Head of caudate nucleus (tissue), 42 donors: ENCODE measurements at regions not wholly inside any gene's neighbourhood (a gene's known extent, or its start where the extent isn't known, plus 50 kb on each side); places are given as distances from the start of the nearest gene placed in this dataset.
"Not testable (repeated sequence)": the region's sequence is repeated elsewhere in the genome, so short reads cannot be mapped to it uniquely, and the experiment has no call there.

Experiments used
- DNase-seq, 42 donors: peaks; one replicate each; pipeline versions ENCODE4 v3.0.0 to v3.0.0-alpha.2; 2020 to 2021; ENCODE audit warnings: mixed read lengths in 7 of 42
- intact Hi-C: fragments of 100-400 bp; cut with DNase I; formaldehyde crosslinking; loops from one replicate; pipeline ENCODE4 v1.15.0; 2022

DNA sequence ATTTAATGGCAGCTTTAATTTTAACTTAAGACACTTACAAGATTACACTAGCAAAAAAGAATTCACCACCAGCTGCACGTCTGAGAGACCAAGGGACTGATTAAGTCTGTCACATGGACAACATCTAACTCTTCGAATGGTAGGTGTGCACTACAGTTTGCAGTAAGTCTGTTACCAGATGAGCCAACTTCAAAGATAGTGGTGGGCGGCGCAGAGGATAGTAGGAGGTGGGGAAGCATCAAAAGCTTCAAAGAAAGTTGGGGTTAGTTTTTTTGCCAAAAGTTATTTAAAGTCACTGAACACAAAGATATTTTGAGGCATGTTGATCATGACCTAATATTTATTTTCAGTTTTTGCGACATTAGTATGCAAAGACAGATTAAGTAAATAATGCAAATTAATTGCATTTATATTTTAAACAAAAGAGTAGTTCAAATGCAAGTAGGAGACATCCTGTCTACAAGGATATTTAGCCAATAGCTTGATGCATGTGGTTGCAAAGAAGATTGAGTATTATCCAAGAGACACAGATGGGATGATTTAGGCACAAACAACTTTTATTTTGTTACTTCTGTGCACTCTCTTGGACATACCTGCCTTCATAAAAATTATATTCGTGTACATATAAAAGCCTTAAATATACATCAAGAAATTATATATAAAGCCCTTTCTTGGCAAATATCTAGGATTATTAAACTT, 327.7 kb downstream of the BMP4 start:
- intact Hi-C loops: no loop called here
- peak in 6 of 42 donors; percentile 9 to 44 (median 19) for DNase-seq

DNA sequence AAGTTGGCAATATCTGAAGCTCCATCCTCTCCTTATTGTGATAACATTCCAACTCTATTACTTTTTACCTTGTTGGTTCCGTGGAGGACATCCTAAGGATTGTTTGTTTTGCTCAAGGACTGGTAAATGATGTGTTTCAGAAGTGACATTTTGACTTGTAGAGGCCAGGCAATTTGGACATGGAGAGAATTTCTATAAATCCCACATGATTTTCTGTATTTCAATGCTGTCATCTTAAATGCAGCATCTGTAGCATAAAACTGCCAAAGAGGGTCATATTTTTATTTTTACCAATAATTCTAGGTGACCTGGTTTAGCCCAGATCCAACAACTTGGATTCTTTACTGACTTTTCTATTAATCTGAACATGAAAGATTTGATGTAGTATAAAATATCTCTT, 328.4 kb downstream of the BMP4 start:
- DNase-seq: no peak
- intact Hi-C loops: no loop called here

DNA sequence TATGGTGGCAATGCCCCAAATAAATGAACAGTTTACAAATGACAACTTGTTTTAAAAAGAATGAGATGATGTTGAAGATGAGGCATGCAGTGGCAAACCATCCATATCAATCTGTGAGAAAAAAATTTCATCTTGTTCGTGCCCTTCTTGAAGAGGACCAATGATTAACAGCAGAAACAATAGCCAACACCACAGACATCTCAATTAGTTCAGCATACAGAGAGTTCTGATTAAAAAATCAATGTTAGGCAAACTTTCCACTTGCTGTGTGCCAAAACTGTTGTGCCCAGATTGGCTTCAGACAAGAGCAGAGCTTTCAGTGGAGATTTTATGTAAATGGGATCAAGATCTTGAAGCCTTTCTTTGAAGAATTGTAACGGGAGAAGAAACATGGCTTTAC, 329.9 kb downstream of the BMP4 start:
- no peak for DNase-seq
- intact Hi-C loops: no loop called here

DNA sequence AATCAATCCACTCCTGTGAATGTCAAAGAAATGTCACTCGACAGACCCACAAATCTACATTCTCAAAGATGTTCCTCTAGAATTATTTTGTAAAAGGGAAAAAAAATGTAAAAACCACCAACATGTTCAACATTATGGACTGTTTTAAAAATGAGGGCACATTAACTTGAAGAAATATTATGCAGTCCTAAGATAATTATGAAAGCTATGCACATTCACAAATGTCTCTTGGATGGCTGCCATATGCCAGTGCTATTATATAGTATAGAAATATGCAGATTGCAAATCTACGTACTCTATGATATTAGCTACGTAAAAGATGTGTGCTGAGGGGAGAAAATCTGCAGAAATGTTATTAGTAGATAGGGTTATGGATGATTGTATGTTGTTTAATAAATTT, 334.2 kb downstream of the BMP4 start:
- intact Hi-C loops: no loop called here
- no peak for DNase-seq

DNA sequence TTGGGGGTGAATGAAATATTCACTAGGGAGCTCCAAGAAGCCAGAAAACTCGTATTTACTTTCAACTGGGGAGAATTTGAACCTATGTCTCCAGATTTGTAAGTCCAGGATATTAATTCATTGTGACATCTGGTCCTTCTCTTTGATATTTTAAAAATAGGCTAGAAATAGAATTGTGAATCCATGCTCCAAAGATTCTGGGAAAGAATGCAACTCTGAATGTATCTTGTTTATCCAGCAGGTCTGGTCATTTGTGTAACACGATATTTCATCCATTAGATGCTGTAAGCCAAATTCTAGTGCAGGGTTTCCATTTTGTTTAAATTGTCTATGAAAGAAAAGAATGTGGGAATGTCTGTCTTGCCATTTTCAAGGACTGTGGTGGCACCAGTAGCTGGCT, 334.7 kb downstream of the BMP4 start:
- DNase-seq: no peak
- intact Hi-C loops: no loop called here

DNA sequence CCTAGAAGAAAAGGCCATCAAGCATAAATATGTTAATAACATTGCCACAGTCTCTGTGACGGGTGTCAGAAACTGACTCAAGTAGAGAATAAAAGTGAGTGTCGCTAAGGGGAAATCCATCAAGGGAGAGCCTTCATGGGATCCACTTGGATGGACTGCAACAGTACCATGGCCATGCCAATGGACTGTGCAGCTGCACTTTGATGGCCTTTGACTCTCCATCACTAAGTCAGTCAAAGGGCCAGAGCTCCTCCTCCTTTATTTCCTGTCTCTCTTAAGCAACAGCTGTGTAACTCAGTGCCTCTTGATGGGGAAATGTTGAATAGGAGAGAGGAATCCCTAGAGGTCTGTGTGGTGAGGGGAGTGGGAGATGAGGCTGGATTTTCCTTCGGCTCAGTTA, 335.2 kb downstream of the BMP4 start:
- intact Hi-C loops: no loop called here
- no peak for DNase-seq

DNA sequence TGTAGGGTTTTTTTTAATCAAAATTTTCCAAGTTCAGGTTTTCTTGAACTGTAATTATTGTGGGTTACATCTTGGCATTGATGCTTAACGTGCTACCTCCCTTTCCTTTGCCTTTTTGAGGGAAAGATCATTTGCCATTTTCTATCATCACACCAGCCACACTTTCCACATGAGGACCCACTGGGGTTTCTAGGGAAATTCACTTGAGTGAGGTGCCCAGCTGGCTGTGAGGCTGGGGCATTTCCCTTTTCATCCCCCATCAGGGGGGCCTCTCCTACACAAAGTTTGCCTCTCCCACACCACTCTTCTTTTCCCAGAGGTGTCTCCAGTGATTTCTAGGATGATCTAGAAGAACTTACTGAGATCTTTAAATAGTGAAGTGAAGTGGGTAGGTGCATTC, 335.7 kb downstream of the BMP4 start:
- DNase-seq: no peak
- intact Hi-C loops: no loop called here

DNA sequence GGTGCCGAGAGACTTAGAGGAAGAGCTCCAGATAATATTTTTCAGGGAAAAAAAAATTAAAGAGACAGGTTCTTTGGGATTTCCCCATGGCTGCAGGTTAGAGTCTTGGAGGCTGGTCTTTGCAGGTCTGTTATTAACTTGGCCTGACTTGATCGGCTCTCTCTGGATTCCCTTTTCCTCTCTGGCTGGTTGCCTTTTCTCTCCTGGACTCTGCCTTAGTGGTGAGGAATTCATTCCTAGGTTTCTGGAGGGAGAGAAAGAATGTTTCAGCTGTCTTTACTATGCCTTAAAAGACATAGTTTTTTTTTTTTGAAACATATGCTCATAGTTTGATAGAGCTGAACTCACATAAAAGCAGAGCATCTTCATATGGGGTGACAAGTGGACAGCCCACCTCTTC, 336.3 kb downstream of the BMP4 start:
- DNase-seq: no peak
- intact Hi-C loops: no loop called here

DNA sequence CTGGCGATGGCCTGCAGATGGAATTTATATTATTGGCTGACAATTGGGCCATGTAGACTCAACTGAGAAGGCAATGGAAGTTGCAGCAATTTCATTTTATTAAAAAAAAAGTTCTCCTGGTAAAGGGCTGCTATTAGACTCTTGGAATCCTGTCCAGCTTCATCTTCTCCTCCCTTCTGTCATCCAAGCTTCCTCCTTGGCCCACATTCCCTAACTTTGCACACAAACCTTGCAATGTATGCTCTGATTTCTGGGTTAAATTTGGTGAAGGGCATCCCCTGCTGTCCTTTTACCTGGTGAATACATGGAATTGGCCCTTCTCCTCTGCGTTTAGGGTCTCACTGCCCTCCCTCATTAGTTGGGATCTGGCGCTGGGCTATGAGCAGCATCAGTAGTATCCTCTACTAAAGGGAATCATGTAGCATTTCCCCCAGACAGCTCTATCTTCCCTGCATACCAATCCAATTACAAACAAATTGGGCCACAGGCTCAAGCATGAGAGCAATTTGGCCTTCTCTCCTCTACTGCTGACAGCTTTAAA, 336.9 kb downstream of the BMP4 start:
- intact Hi-C loops: no loop called here
- DNase-seq: no peak

DNA sequence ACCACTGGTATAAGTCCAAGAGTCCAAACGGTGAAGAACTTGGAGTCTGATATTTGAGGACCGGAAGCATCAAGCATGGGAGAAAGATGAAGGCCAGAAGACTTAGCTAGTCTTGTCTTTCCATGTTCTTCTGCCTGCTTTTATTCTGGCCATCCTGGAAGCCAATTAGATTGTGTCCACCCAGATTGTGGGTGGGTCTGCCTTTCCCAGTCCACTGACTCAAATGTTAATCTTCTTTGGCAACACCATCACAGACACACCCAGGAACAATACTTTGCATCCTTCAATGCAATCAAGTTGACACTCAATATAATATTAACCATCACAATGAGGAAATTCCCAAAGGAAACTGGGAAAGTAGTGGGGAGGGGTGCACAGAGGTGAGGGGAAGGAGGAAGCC, 340.1 kb downstream of the BMP4 start:
- intact Hi-C loops, DNase-seq: not testable (repeated sequence)

DNA sequence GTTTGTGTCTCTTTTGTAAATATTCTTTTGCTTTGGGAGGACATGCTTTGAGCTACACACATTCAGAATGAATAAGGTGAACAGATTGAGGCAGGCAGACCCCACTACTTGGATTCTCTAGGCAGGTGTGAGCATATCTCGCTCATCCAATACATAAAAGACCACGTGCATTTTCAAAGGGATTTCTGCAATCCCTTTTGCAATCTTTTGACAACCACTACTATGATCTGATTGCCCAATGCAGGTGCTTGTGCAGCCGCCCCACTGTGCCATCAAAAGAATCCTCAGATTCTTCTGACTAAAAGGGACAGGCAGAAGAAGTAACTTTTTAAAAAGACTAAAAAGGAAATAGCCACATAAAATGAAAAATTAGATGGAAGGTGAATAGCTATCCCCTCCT, 341.4 kb downstream of the BMP4 start:
- intact Hi-C loops: no loop called here
- no peak for DNase-seq

DNA sequence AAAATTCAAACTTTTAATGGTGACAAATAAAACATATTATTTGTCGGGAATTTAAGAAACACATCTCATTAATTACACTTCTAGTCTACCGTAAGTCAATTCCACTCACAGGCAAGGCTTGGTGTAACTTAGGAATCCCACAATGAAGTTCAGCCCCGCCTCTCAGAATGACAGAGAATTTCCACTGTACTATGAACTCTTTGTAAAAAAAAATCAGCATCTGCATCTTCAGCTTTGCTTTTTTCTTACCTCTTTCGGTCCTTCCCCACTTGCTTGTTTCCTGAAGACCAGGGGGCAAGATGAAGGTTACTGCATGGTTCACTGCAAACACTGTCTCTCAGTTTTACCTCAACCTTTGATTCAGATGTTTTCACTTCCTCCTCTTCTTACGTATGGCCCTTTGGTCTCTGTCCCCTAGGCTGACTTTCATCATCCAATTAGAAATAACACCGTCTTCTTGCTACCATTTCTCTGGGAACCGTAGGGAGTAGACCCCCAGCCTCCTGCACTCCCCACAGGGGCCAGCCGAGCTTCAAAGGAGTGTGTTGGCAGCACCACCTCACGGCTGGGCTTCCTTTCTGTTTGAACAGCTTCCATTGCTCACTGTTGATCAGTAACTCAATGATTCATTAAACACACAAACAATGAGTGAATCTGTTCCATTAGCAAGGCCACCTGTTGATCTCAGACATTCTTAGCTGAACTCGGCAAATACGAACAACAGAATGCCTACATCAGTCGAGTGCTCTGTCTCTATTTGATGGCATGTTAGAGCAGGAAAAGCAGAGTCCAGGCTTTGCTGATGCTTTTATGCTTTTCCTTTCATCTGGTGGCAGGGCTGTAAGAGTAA, 343.0 kb downstream of the BMP4 start:
- intact Hi-C loops: no loop called here
- DNase-seq: peak in 3 of 42 donors; percentile 1 to 4 (median 3)

DNA sequence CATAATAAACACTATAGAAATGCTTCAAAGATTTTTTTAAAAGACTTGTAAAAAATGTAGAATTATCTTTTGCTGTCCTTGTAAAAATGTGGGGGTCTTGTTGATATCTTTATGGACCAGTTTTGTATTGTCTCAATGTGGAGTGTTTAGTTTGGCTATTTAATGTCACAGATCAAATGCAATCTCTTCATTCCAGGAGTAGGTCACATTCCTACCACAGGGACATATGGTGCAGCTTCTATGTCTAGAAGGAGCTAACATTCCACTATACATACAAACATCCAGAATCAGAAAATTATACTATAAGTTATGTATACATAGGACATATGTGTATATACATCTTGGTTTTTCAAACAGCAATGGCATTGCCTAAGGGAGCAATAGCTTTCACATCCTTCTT, 345.7 kb downstream of the BMP4 start:
- intact Hi-C loops: no loop called here
- DNase-seq: no peak

DNA sequence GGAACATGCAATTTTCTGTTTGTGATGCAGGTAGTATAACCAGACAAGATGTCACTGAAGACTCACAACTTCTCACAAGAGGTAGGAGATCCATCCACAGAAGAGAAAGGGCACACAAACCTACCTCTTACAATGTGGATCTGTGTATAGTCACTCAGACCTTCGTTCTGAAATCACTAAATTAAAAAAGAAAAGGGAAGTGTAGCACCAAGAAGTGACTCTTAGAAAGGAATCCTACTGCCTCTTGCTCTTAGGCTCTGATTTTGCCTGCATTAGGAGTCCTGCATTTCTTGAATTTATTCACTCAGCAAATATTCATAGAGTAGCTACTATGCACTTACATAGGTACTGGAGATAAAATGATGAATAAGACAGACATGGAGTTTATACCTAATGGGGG, 347.6 kb downstream of the BMP4 start:
- intact Hi-C loops: no loop called here
- DNase-seq: no peak

DNA sequence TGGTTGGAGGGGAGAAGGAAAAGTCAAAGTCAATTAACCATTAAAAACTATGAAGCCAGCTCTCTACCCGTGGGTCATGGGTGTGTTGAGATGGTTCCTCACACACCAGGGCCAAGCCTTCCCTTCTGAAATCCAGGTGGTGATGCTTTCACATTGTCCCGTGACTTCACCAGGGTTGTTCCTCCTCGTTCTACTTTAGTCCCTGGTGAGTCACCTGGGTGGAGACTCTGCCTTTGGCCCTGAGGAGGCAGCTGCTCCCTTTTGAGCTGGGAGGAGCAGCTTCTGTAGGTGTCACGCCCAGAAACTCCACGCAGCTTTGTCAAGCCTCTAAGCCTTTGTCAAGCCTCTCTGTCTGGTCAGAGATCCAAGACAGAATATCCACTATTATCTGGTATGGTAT, 348.3 kb downstream of the BMP4 start:
- no peak for DNase-seq
- intact Hi-C loops: no loop called here

DNA sequence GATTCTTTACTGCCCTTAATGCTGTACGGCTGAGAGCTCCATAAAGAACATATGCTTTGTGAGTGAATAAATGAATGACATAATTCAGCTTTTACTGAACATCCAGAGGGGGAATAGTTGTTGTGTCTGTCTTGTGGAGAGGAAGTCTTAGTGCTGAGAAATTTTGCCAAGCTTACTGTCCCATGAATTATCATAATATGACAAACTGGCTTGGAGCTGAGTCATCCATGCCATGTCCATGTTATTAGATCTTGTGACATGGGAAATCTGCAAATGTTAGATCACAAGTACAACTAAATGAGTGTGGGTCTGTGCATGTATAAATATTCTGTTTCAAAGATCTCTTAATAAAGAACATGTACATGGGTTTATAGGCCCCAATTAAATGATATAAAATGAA, 350.4 kb downstream of the BMP4 start:
- intact Hi-C loops: no loop called here

DNA sequence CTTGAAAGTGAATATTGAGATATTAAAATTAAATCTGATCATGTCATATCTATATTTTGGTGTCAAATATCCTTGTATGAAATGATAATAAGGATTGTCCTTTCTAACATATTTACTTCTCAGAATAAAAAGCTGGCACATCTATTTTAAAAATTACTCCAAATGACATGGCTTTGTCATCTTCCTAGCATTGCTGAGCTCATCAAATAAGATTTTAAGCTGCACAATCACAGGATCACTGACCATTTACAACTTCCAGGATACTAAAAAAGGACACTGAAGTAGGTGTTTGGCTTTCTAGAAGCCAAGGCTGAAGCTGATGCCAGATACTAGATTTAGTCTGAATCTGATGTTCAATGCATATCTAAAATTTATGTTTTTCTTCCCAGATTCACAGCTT, 351.1 kb downstream of the BMP4 start:
- intact Hi-C loops: no loop called here
- DNase-seq: no peak

More for the DNA sequence above, 350.4 kb downstream of the BMP4 start:
- DNase-seq: no peak

DNA sequence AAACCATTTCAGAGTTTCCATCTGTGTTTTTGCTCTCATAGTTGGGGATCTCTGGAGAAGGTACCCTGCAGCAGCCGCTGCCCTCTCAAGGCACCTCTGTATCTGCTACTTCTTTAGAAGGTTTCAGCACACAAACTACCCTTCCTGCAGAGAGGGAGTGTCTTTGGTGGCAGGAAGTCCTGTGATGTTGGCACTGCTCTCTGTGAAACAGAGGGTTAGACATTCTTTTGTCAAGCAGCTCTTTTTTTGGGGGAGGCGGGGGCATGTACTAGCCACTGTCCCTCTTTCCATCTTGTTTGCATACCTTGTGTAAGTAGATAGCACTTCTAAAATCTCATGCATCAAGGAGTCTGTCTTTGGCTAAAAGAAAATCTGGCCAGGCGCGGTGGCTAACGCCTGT, 352.6 kb downstream of the BMP4 start:
- no peak for DNase-seq
- intact Hi-C loops: no loop called here

DNA sequence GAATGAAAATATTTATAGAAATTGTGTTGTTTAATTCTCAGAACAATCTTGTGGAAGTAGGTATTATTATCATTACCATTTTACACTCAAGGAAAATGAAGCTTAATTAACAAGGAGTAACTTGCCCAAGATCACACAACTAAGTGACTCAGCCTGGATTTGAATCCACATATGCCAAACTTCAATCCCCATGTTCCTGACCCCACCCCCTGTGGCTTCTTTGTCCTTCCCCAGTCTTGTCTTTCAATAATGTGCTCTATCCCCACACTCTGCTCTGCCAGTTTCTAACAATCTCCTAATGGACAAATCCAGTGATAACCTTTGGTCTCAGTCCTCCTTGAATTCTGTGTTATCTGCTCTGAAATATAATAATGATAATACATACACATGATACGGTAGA, 355.2 kb downstream of the BMP4 start:
- DNase-seq: no peak
- intact Hi-C loops: no loop called here

DNA sequence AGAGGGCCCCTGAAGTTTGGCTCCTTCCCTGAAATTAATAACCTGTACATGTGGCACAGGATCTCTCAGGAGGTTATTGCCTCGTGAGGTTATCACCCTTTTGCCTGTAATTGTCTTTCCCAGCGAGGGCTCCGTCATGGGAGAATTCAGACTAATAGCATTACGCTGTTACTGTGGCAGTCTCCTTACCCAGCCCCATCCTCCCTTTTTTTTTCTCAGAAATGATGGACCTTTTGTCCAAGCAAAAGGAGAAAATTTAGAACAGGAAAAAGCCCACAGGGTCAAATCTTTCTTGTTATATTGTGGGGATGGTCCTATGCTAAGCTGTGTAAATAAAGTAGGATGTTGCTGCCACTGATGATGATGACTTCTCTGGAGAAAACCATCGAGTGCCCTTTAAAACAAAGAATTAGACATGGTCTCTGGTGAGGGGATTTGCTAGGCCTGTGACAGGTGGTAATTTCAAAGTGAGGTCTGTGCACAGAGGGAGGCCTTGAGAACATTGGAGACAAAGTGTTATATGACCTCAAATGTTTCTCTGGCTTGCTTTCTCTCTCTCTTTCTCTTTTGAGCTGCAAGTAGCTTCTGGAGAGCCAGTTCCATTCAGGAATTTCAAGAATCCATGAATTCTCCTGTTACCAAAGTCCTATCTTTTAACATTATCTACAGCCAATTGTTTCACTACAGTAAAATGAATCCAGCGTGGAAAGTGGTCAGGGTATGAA, 357.2 kb downstream of the BMP4 start:
- intact Hi-C loops: no loop called here
- no peak for DNase-seq
